HEK293 (cell line): ENCODE measurements at regions not wholly inside any gene's neighbourhood (a gene's known extent, or its start where the extent isn't known, plus 50 kb on each side); places are given as distances from the start of the nearest gene placed in this dataset.

Source experiments
- CTCF ChIA-PET: fragments of 350-600 bp; formaldehyde crosslinking; extraction: SDS; loops from one replicate; lab custom pipeline; 2021; ENCODE audit warnings: antibody characterized with exemption; lab: Yijun Ruan, JAX
- POLR2A ChIA-PET: fragments of 300-600 bp; formaldehyde crosslinking; extraction: SDS; loops from one replicate; lab custom pipeline; 2020; ENCODE audit warnings: antibody characterized with exemption, inconsistent platforms; lab: Yijun Ruan, JAX
- H3K27ac ChIP-seq: fragments of 200-500 bp; sonication (Bioruptor generic); 2 replicates; pipeline ENCODE4 v1.5.1; 2014; ENCODE audit warnings: low read depth, low read length, control low read depth, inconsistent platforms; ENCODE audit errors: extremely low read depth
- H3K36me3 ChIP-seq, 2 experiments: fragments of 200-500 bp in 1 of 2; sonication (Bioruptor generic) in 1 of 2; 1 replicate in 1 of 2; 2 replicates in 1 of 2; pipeline ENCODE4 v1.5.1; 2014 to 2017; ENCODE audit warnings: inconsistent platforms in 2 of 2, low read length in 2 of 2; ENCODE audit not compliant: control insufficient read depth in 2 of 2, insufficient read depth in 1 of 2
- H3K4me1 ChIP-seq: fragments of 200-500 bp; sonication (Bioruptor generic); 2 replicates; pipeline ENCODE4 v1.5.1; 2014; ENCODE audit warnings: mild to moderate bottlenecking, low read length, inconsistent platforms; ENCODE audit not compliant: control insufficient read depth, insufficient read depth
- H3K4me3 ChIP-seq: 2 replicates; pipeline ENCODE4 v1.5.1; 2011; ENCODE audit warnings: low read depth, mild to moderate bottlenecking, control low read depth, low read length, moderate library complexity
- H3K9me3 ChIP-seq: fragments of 200-500 bp; sonication (Bioruptor generic); 2 replicates; pipeline ENCODE4 v1.5.1; 2014; ENCODE audit warnings: low read depth, low read length, inconsistent platforms; ENCODE audit not compliant: control insufficient read depth, insufficient read depth
- GLIS2 ChIP-seq: fragments of 450-650 bp; formaldehyde crosslinking; IDR thresholded peaks from 2 replicates; pipeline ENCODE4 v1.5.1; 2016; ENCODE audit warnings: missing biosample characterization, missing genetic modification characterization
- PBX3 ChIP-seq: sonication (generic); formaldehyde crosslinking; IDR thresholded peaks from 2 replicates; pipeline ENCODE4 v1.8.1; 2022; ENCODE audit warnings: mild to moderate bottlenecking, moderate library complexity, missing genetic modification reagents
- ZBTB48 ChIP-seq: fragments of 450-650 bp; formaldehyde crosslinking; IDR thresholded peaks from 2 replicates; pipeline ENCODE4 v1.5.1; 2016; ENCODE audit warnings: missing biosample characterization, missing genetic modification characterization
- ZFP69B ChIP-seq: fragments of 450-650 bp; formaldehyde crosslinking; IDR thresholded peaks from 2 replicates; pipeline ENCODE4 v1.5.1; 2016; ENCODE audit warnings: missing biosample characterization, missing genetic modification characterization
- ZNF112 ChIP-seq: fragments of 450-650 bp; formaldehyde crosslinking; IDR thresholded peaks from 2 replicates; pipeline ENCODE4 v1.5.0; 2017; ENCODE audit warnings: missing biosample characterization, missing genetic modification characterization
- ZNF133 ChIP-seq: fragments of 450-650 bp; formaldehyde crosslinking; IDR thresholded peaks from 2 replicates; pipeline ENCODE4 v1.5.1; 2016; ENCODE audit warnings: missing biosample characterization, missing genetic modification characterization
- ZNF155 ChIP-seq: fragments of 450-650 bp; formaldehyde crosslinking; IDR thresholded peaks from 2 replicates; pipeline ENCODE4 v1.5.1; 2016; ENCODE audit warnings: missing biosample characterization, missing genetic modification characterization
- ZNF202 ChIP-seq: fragments of 450-650 bp; formaldehyde crosslinking; IDR thresholded peaks from 2 replicates; pipeline ENCODE4 v1.5.1; 2016; ENCODE audit warnings: missing biosample characterization, missing genetic modification characterization, borderline replicate concordance
- ZNF239 ChIP-seq: fragments of 450-650 bp; formaldehyde crosslinking; IDR thresholded peaks from 2 replicates; pipeline ENCODE4 v1.5.1; 2016; ENCODE audit warnings: missing biosample characterization, missing genetic modification characterization
- ZNF266 ChIP-seq: fragments of 450-650 bp; formaldehyde crosslinking; IDR thresholded peaks from 2 replicates; pipeline ENCODE4 v1.5.1; 2016; ENCODE audit warnings: missing biosample characterization, missing genetic modification characterization, low read depth
- ZNF274 ChIP-seq, 2 experiments: fragments of 200-500 bp in 1 of 2; fragments of 450-650 bp in 1 of 2; sonication (Bioruptor generic) in 1 of 2; formaldehyde crosslinking in 1 of 2; IDR thresholded peaks; 2 replicates each; pipeline versions ENCODE4 v1.5.1 to v1.6.1; 2014 to 2016; ENCODE audit warnings: borderline replicate concordance in 1 of 2, inconsistent platforms in 1 of 2, low read length in 1 of 2, missing biosample characterization in 1 of 2, missing genetic modification characterization in 1 of 2
- ZNF302 ChIP-seq: fragments of 450-650 bp; formaldehyde crosslinking; IDR thresholded peaks from 2 replicates; pipeline ENCODE4 v1.5.1; 2016; ENCODE audit warnings: missing biosample characterization, missing genetic modification characterization, low read depth
- ZNF449 ChIP-seq: fragments of 450-650 bp; formaldehyde crosslinking; IDR thresholded peaks from 2 replicates; pipeline ENCODE4 v1.5.1; 2017; ENCODE audit warnings: missing biosample characterization, mild to moderate bottlenecking, missing genetic modification characterization, moderate library complexity
- ZNF549 ChIP-seq: fragments of 450-650 bp; IDR thresholded peaks from 2 replicates; pipeline ENCODE4 v1.5.1; 2018; ENCODE audit warnings: missing biosample characterization, missing genetic modification characterization, mild to moderate bottlenecking, inconsistent platforms, moderate library complexity
- ZNF555 ChIP-seq: fragments of 450-650 bp; formaldehyde crosslinking; conservative IDR thresholded peaks from 2 replicates; pipeline ENCODE4 v1.5.1; 2017; ENCODE audit warnings: missing biosample characterization, mild to moderate bottlenecking, missing genetic modification characterization, inconsistent platforms
- ZNF596 ChIP-seq: fragments of 450-650 bp; IDR thresholded peaks from 2 replicates; pipeline ENCODE4 v1.5.0; 2018; ENCODE audit warnings: missing biosample characterization, mild to moderate bottlenecking, missing genetic modification characterization, moderate library complexity
- ZNF658 ChIP-seq: fragments of 450-650 bp; formaldehyde crosslinking; IDR thresholded peaks from 2 replicates; pipeline ENCODE4; 2016; ENCODE audit warnings: missing biosample characterization, missing genetic modification characterization
- ZNF670 ChIP-seq: fragments of 450-650 bp; formaldehyde crosslinking; IDR thresholded peaks from 2 replicates; pipeline ENCODE4 v1.5.1; 2016; ENCODE audit warnings: missing biosample characterization, missing genetic modification characterization, low read depth
- ZNF692 ChIP-seq: fragments of 450-650 bp; formaldehyde crosslinking; IDR thresholded peaks from 2 replicates; pipeline ENCODE4 v1.5.1; 2016; ENCODE audit warnings: missing biosample characterization, missing genetic modification characterization
- ZNF701 ChIP-seq: fragments of 450-650 bp; formaldehyde crosslinking; IDR thresholded peaks from 2 replicates; pipeline ENCODE4 v1.5.1; 2016; ENCODE audit warnings: missing biosample characterization, missing genetic modification characterization
- ZNF768 ChIP-seq: fragments of 450-650 bp; formaldehyde crosslinking; IDR thresholded peaks from 2 replicates; pipeline ENCODE4 v1.5.1; 2018; ENCODE audit warnings: missing biosample characterization, mild to moderate bottlenecking, missing genetic modification characterization
- ZSCAN18 ChIP-seq: fragments of 450-650 bp; formaldehyde crosslinking; IDR thresholded peaks from 2 replicates; pipeline ENCODE4 v1.5.1; 2016; ENCODE audit warnings: missing biosample characterization, missing genetic modification characterization
- TF ChIP-seq, protein P1 (sequence below): fragments of 450-650 bp; IDR thresholded peaks from 2 replicates; pipeline ENCODE4 v1.5.1; 2018; ENCODE audit warnings: missing biosample characterization, missing genetic modification characterization

DNA sequence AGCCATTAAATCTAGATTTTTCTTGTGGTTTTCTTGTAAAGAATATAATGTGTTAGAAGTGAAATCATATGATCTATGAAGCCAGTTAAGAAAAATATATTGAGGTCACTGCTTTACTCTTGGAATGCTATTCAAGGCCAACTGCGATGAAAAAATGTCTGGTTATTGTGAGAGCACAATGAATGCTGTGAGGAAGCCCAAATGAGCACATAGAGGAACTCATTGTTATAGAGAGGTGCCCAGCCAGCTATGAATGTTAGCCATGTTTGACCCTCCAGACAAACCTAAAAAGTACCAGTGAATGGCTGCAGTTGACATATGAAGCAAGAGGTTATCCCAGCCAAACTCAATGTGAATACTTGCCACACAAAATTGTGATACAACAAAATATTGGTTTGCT, 359.8 kb upstream of the FAM174A start:
- POLR2A ChIA-PET: no interaction called here
- TF ChIP-seq ZNF596: no peak
- TF ChIP-seq ZNF155 (tag by site-specific recombination): no peak
- TF ChIP-seq, protein P1, sequence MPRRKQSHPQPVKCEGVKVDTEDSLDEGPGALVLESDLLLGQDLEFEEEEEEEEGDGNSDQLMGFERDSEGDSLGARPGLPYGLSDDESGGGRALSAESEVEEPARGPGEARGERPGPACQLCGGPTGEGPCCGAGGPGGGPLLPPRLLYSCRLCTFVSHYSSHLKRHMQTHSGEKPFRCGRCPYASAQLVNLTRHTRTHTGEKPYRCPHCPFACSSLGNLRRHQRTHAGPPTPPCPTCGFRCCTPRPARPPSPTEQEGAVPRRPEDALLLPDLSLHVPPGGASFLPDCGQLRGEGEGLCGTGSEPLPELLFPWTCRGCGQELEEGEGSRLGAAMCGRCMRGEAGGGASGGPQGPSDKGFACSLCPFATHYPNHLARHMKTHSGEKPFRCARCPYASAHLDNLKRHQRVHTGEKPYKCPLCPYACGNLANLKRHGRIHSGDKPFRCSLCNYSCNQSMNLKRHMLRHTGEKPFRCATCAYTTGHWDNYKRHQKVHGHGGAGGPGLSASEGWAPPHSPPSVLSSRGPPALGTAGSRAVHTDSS (tag by site-specific recombination): no peak
- no peak for TF ChIP-seq ZNF555 (tag by site-specific recombination)
- TF ChIP-seq, all 188 proteins: peak for 0
- no peaks in the 10 kb centered on the region for H3K4me1 ChIP-seq
- no peaks in the 10 kb centered on the region for H3K36me3 ChIP-seq
- H3K27ac ChIP-seq: no peak overlapping the region
- no peak overlapping the region for H3K4me3 ChIP-seq
- CTCF ChIA-PET: no interaction called here
- H3K9me3 ChIP-seq: no peaks in the 10 kb centered on the region

- no peaks in the 10 kb centered on the region for H3K9me3 ChIP-seq
- H3K27ac ChIP-seq: no peak overlapping the region
- ChIA-PET CTCF (no interaction called here), POLR2A (no interaction called here)
- H3K4me1 ChIP-seq: no peaks in the 10 kb centered on the region
- H3K36me3 ChIP-seq: no peaks in the 10 kb centered on the region
- H3K4me3 ChIP-seq: no peak overlapping the region
- TF ChIP-seq PBX3 (no peak), ZNF133 (tag by site-specific recombination) (no peak), ZNF449 (tag by site-specific recombination) (no peak), ZNF670 (no peak), ZNF112 (tag by site-specific recombination) (no peak), ZNF701 (tag by site-specific recombination) (no peak), ZNF302 (tag by site-specific recombination) (no peak), ZFP69B (tag by site-specific recombination) (no peak), ZNF239 (tag by site-specific recombination) (no peak), ZNF266 (tag by site-specific recombination) (no peak), ZNF274 (IDR thresholded peaks at IDR 0.05; ENCODE audit: low read length) (no peak), ZNF274 (tag by site-specific recombination; IDR thresholded peaks at IDR 0.05; ENCODE audit: borderline replicate concordance) (no peak), ZNF692 (tag by site-specific recombination) (no peak), ZSCAN18 (tag by site-specific recombination) (no peak), ZNF202 (tag by site-specific recombination) (no peak), GLIS2 (tag by site-specific recombination) (no peak), ZBTB48 (tag by site-specific recombination) (no peak), ZNF658 (tag by site-specific recombination) (no peak), ZNF768 (tag by site-specific recombination) (no peak), ZNF549 (tag by site-specific recombination) (no peak)
Observed at GRCh38 chr5:100165309-100165708, 369.9 kb upstream of the FAM174A start.
